Caki2 (cell line): ENCODE measurements at regions not wholly inside any gene's neighbourhood (a gene's known extent, or its start where the extent isn't known, plus 50 kb on each side); places are given as distances from the start of the nearest gene placed in this dataset.

ENCODE experiments used
- DNase-seq: peaks from one replicate; pipeline ENCODE4 v3.0.0-alpha.2; 2015; ENCODE audit warnings: low read depth
- in situ Hi-C: cut with HindIII; loops from 2 replicates; pipeline ENCODE4 v1.10.0; 2016; ENCODE audit warnings: low sequenced_read_pairs, low pct_unique_long_range_greater_than_20kb, mixed read lengths

- in situ Hi-C loops = no loop called here
- DNase-seq = no peak
Measured at GRCh38 chr2:48165070-48165753, 149.3 kb upstream of the FOXN2 start.

- in situ Hi-C loops = no loop called here
Measured at GRCh38 chr2:48169141-48169592, 145.3 kb upstream of the FOXN2 start.

DNA sequence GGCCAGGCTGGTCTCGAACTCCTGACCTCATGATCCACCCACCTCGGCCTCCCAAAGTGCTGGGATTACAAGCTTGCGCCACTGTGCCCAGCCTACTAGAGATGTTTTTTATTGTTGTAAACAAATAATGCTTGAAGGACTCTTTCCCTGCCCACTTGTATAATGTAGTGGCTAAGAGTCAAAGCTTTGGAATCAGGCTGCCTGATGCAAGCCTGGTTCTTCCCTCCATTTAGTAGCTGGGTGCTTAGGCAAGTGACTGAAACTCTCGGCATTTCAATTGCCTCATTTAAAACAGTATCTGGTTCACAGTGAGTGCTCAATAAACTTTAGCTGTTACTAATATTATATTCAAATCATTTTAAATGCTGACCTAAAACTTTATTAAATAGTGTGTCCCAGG, 144.2 kb upstream of the FOXN2 start:
- no peak for DNase-seq
- in situ Hi-C loops = no loop called here

More at GRCh38 chr2:48169141-48169592, 145.3 kb upstream of the FOXN2 start:
- DNase-seq = no peak

DNA sequence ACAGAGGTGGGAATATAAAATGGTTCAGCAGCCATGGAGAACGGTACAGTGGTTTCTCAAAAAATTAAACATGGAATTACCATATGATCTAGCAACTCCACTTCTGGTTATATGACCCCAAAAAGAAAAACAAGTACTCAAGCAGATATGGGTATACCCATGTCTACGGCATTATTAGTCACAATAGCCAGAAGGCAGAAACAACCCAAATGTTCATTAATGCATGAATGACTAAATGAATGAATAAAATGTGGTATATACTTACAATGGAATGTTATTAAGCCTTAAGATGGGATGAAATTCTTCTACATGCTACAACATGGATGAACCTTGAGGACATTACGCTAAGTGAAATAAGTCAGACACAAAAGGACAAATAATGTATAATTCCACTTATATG, 141.3 kb upstream of the FOXN2 start:
- in situ Hi-C loops = no loop called here
- no peak for DNase-seq

DNA sequence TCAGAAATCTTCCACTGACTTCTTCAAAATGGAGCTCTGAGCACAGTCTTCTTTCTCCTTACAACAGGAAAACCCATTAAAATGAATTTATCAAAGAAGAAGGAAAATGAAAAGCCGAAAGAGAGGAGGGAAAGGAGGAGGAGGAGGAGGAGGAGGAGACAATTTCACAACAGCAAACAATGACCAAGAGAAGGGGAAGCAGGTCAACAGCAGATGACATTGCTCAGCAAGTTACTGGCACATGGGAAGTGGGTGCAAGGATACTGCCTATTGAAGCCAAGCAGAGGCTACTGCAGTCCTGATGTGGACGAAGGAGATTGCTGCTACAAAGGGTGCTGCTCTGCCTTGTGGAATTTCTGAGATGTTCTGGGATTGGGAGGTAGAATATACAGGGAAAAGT, 140.0 kb upstream of the FOXN2 start:
- in situ Hi-C loops = no loop called here
- no peak for DNase-seq

DNA sequence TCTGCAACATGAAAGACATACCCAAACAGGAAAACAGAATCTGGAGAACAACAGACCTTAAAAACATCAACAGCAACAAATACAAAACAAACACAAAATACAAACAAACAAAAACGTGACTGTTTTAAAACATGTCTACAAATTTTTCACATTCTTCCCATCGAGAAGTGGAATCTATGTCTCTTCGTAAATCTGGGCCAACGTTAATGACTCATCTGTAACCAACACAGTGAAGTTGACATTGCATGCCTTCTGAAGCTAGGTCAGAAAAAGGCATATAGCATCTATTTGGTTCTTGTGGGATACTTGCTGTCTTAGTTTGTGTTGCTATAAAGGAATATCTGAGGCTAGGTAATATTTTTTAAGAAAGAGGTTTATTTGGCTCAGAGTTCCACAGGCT, 139.2 kb upstream of the FOXN2 start:
- in situ Hi-C loops = no loop called here
- DNase-seq = no peak

GRCh38 chr2:48175656-48176055, 138.8 kb upstream of the FOXN2 start:
- no peak for DNase-seq
- in situ Hi-C loops = no loop called here

DNA sequence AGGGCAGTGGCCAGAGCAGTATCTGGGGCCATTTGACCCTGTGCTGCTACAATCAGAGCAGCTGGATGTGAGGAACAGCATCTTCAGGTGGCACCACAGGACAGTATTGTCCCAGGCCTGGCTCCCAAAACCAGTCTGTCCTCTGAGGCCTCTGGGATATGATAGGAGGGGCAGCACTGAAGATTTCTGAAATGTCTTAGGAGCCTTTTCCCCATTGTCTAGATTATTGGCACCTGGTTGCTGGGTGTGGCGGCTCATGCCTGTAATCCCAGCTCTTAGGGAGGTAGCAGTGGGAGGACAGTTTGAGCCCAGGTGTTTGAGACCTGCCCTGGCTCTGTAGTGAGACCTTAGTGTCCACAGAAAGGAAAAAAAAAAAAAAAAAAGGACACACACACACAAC, 137.6 kb upstream of the FOXN2 start:
- DNase-seq = no peak
- in situ Hi-C loops = no loop called here

- DNase-seq = no peak
- in situ Hi-C loops = no loop called here
Measured at GRCh38 chr2:48178611-48179010, 135.9 kb upstream of the FOXN2 start.

DNA sequence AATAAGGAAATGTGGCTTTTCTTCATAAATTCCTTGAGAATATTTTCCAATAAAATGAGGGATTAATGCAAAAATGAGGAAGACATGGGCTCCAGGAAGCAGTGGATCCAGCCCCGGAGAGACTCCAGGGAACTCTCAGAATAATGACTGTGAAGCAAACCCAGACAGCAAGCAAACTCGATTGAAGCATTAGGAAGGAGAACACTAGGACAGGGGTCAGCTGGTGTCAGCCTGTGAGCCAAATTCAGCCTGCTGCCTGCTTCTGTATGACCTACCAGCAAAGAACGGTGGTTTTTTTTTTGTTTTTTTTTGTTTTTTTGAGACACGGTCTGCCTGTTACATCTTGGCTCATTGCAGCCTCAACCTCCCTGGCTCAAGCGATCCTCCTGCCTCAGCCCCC, 133.9 kb upstream of the FOXN2 start:
- in situ Hi-C loops = no loop called here
- no peak for DNase-seq

DNA sequence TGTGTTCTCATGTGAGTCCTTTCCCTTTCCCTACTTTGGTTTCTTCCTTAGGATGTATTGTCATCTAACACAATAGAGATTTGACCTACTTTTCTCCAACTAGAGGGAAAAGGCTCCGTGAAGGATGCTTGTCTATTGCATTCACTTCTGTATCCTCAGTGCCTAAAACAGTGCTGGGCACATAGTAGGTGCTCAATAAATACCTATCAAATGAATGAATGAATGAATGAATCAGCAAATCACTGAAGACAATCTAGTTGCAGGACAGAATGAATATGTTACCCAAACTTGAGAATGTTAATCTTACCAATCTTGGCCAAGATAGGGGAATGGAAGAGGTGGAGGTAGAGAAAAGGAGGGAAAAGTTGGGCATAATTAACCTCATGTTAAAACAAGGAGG, 131.2 kb upstream of the FOXN2 start:
- in situ Hi-C loops = no loop called here
- DNase-seq = no peak

DNA sequence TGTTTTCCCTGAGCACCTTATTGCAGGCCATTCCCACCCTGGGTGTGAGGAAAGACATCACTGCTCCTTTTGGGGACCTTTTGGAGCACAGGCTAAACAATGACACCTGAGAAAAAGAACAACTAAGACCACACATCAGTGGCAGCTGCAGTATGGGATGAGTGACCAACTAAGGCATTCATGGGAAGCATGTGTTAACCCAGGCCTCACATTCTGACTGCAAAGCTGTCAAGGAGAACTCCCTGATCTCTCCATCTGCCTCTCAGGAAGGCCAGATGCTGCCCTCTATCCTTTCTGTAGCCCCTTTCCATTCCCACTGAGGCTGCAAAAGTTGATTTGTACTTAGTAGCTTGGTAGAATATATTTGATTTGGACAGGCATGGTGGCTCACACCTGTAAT, 130.5 kb upstream of the FOXN2 start:
- no peak for DNase-seq
- in situ Hi-C loops = no loop called here

DNA sequence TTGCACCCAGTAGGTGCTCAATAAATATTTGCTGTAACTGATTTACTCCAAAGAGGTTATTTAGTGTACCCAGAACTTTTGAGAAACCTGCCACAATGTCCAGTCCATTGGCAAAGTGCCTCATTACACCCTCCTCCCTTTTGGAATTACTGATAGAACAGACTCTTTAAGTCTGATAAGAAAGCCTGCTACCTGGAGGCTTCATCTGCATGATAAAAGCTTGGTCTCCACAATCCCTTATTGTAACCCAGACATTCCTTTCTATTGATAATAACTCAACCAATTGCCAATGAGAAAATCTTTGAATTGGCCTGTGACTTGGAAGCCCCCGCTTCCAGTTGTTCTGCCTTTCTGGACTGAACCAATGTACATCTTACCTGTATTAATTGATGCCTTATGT, 127.0 kb upstream of the FOXN2 start:
- in situ Hi-C loops = no loop called here
- no peak for DNase-seq

DNA sequence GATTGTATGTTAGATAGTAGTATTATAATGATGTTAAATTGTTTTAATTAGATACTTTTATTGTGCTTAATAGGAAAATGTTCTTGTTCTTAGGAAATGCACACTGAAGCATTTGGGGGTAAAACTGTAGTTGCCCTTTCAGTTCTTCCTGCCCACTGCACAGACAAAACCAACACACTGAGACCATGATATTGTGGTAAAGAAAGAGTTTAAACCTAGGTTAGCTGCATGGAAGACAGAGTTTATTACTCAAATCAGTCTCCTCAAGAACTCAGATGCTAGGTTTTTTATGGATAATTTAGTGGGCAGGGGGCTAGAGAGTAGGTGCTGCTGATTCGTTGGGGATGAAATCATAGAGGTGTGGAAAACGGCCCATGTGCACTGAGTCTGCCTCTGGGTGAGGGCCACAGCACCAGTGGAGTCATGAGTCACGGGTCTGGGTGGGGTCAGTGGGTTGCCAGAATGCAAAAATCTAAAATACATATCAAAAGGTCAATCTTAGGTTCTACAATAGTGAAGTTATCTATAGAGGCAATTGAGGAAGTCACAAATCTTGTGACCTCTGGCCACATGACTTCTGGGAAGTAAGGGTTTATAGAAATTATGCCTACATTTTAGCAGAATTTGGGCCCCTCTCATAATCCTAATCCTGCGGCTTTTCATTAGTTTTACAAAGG, 124.8 kb upstream of the FOXN2 start:
- in situ Hi-C loops = no loop called here
- no peak for DNase-seq

GRCh38 chr2:48190230-48190629, 124.3 kb upstream of the FOXN2 start:
- DNase-seq = no peak

DNA sequence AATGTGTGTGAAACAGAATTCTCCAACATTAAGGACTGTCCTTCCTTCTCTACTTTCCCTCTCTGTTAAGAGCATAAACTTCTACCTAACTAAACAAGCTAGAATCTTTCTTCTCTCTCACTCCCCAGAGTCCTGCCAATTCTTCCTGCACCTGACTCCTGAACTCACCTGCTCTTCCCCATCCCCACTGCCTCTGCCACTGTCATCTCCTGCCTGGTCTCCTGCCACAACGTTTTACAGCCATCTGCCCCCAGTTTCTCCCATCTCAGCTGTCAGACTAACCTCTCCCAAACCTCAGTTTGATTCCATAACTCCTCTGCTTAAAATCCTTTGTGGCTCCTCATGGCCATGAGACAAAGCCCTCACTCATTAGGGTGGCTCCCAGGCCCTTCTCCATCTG, 119.8 kb upstream of the FOXN2 start:
- in situ Hi-C loops = no loop called here
- no peak for DNase-seq

More at GRCh38 chr2:48190230-48190629, 124.3 kb upstream of the FOXN2 start:
- in situ Hi-C loops = no loop called here

GRCh38 chr2:48195169-48195568, 119.3 kb upstream of the FOXN2 start:
- no peak for DNase-seq
- in situ Hi-C loops = no loop called here

DNA sequence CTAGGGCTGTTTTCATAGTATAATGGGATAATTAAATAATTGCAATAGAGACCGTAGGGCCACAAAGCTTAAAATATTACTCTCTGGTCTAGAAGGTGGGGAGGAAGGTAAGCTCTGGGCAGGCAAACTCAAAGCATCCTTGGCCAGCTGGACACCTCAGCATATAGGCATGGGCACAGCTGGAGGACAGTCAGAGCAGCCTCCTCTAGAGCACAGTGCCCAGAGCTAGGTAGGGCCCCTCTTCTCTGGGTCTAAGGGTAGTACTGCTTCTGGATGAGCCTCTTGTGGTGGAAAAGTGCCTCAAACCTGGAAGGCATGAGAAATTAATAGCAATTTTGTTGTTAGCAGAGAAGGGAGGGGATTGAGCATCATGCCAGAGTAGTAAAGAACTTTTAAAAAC, 116.9 kb upstream of the FOXN2 start:
- in situ Hi-C loops = no loop called here

DNA sequence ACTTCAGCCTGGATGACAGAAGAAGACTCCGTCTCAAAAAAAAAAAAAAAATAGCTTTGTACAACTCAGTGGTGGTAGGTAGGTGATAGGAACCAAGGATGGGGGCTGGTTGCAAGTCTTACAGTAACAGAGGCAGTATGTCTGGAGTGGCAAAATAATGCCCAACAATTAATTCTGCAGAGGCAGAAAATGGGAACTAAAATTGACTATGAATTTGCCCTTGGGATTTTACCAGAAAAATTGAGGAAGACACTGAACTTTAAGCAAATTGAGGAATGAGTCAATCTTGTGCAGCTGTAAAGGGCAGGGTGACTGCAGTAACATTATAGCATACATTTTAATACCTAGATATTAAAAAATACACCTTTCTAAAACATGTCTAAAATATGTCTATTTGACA, 116.1 kb upstream of the FOXN2 start:
- no peak for DNase-seq
- in situ Hi-C loops = no loop called here

More for the DNA sequence above, 116.9 kb upstream of the FOXN2 start:
- no peak for DNase-seq

GRCh38 chr2:48199070-48199469, 115.4 kb upstream of the FOXN2 start:
- in situ Hi-C loops = no loop called here
- DNase-seq = no peak
